Transverse colon (tissue), 3 donors: ENCODE measurements at regions not wholly inside any gene's neighbourhood (a gene's known extent, or its start where the extent isn't known, plus 50 kb on each side); places are given as distances from the start of the nearest gene placed in this dataset.

ENCODE experiments used
- EP300 ChIP-seq: sonication (generic); formaldehyde crosslinking; IDR thresholded peaks from one replicate; pipeline ENCODE4 v1.6.1; 2017; ENCODE audit warnings: antibody characterized with exemption, low read depth
- POLR2AphosphoS5 ChIP-seq, 3 donors: sonication (generic); formaldehyde crosslinking; IDR thresholded peaks; one replicate each; pipeline ENCODE4 v1.6.1; 2016; ENCODE audit warnings: antibody characterized with exemption in 3 of 3

DNA sequence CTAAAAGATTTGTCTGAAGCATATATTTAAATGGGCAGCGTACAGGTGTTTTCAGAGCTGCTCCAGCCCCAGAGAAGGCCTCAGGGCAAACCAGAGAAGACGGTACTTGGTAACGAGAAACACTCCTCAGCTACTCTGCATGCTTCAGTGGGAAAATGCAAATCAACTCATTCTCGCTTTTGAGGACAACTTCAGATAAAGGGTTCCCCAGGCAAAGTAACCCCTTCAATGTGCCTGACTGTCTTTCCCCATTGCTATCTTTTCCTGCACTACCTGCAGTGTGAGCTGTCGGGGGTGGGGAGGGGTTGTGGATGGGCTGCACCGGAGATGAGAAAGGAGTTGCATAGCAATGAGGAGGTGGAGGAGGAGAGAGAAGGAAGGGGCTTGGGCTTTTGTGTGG is 339.7 kb upstream of the CLINT1 start:
- TF ChIP-seq POLR2AphosphoS5 (IDR thresholded peaks at IDR 0.05) (no peak), EP300 (no peak)
